Effector CD8-positive, alpha-beta T cell (primary cell): ENCODE measurements at regions not wholly inside any gene's neighbourhood (a gene's known extent, or its start where the extent isn't known, plus 50 kb on each side); places are given as distances from the start of the nearest gene placed in this dataset.

Source experiments
- DNase-seq: peaks from one replicate; lab custom pipeline; 2025; lab: John Stamatoyannopoulos, UW

DNA sequence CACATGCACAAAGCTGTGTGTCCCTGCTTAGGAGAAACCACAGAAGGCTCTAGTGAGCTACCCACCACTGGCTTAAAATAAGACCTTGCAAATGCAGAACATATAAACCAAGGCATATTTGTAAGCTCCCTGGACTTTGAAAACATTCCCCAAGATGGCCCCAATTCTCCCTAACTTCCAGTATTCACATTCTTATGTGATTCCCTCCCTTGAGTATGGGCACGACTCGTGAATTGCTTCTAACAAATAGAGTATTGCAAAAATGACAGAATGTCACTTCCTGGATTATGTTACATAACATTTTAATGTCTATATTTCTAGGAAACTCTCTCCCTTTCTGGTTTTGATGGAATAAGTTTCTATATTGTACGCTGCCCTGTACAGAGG, 131.8 kb upstream of the MCTP2 start:
- no peak for DNase-seq

- DNase-seq, result no peak
These were observed 132.3 kb upstream of the MCTP2 start for GRCh38 chr15:94098921-94099573.

DNA sequence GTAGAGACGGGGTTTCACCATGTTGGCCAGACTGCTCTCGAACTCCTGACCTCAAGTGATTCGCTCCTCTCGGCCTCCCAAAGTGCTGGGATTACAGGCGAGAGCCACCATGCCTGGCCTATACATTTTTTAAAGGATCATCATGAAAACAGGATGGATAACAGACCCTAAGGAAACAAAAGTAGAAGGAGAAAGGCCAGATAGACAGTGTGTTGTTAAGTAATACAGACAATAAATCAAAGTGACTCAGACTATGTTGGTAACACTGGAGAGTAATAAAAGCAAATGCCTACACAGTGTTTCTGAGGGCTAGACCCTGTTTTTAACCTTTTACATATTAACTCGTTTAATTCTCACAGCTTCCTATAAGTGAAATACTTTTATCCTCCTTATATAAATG, 133.8 kb upstream of the MCTP2 start:
- no peak for DNase-seq

- no peak for DNase-seq
These were observed 137.1 kb upstream of the MCTP2 start for GRCh38 chr15:94094310-94094709.

GRCh38 chr15:94086341-94086740, 145.0 kb upstream of the MCTP2 start:
- no peak for DNase-seq

DNA sequence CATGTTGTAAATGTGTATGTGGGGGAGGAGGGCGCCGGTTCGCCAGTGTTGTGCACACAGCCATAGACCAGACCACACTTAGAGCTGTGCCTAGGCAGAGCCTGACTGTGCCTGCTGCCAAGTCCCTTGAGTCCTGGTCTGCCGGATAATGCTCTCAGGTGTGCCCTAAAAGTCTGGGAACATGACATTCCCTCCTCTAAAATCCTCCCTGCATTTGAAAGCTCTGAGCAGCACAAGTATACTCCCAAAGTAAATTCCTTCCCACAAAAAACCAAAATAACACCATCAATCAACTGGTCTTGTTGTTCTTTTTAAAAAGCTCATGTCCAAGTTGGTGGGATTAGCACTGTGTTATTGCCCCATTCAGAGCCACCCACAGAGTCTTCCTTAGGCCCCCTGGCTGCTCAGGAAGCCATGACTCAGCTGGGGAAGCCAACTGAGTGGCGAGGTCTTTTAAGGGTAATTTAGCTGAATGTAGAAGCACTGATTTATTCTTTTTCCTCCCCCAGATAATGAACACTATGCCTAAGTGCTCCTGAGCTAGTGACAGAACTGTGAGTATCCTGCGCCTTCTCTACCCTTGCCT, 147.8 kb upstream of the MCTP2 start:
- DNase-seq, result no peak

- no peak for DNase-seq
These were observed 149.5 kb upstream of the MCTP2 start for GRCh38 chr15:94081829-94082228.

DNA sequence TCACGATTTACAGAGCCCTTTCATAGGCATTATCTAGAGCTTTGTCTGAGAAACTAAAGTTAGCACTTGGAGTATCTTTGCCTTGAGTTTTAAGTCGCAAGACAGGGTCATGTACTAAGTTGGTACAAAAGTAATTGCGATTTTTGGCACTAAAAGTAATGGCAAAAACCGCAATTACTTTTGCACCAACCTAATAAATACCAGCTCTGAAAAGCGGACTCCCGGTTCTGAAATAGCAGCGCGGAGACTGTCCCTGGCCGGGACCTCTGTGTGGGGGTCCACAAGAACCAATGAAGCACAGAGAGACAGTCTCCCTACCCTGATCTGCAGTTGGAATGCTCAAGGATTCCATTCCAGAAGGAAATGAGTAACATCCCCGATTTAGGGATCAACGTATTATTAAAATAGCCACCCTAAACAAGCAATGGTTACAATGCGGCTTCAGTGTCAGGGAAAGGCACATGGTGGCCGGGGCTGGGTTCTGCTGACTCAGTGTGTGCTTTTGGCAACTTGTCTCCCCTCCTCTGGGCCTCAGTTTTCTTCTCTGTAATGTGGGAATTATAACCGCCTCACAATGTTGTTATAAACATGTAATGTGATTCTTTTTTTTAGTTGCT, 150.3 kb upstream of the MCTP2 start:
- no peak for DNase-seq

- no peak for DNase-seq
These were observed 150.9 kb upstream of the MCTP2 start for GRCh38 chr15:94080416-94080815.

- no peak for DNase-seq
These were observed 151.4 kb upstream of the MCTP2 start for GRCh38 chr15:94079968-94080367.

- DNase-seq, result no peak
These were observed 151.9 kb upstream of the MCTP2 start for GRCh38 chr15:94079459-94079858.

DNA sequence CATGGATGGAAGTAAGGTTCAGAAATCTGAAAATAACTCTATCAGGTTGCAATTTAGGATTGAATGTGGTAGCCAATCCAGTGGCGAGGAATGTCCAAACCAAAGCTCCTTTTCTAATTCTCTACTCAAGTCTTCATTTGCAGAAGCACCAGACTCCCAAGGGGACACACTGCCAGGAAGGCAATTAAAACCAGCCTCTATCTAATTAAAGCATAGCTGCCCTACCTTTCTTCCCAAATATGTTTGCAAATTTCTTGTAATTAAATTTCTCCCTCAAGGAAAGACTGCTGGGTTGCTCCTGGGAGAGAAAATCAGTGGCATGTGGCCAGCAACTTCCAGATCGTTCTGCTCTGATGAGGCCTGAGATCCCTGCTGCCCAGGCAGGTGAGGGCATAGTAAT, 153.4 kb upstream of the MCTP2 start:
- DNase-seq, result no peak

DNA sequence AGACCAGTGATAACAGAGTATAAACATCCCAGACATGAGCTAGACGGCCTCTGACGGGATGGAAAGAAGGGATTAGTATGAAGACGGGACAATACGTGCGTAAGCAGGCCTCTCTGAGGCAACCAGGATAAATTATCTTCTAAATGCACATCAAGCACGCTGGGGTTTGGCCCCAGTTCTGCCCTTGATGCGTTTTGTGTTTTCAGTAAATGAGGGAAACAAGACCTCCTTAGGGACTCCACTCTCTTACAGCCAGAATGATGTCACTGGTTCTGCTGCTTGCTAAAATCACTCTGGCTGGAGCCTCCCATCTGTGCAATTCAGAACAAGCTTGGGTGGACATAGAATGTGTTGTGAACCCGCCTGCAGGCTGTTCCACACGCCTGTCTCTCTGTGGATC, 156.0 kb upstream of the MCTP2 start:
- DNase-seq, result no peak

GRCh38 chr15:94070356-94071295, 160.7 kb upstream of the MCTP2 start:
- no peak for DNase-seq

DNA sequence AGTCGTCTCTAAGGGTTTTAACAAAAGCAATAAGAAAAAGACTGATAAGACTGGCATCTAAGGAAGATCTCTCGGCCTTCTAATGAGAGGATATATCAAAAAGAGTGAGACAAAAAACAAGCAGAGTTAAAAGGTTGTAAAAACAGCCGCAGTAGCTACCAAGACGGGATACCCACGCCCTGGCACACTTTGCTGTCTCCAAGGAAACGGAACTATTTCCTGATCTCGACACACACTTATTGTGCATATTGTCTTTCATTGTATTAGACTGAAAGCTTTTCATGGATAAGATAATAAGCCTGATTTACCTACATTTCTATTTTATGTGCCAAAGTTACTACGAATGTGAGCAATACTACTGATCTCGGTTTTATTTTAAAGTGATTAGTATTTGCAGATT, 161.5 kb upstream of the MCTP2 start:
- DNase-seq, result no peak

- no peak for DNase-seq
These were observed 164.6 kb upstream of the MCTP2 start for GRCh38 chr15:94066811-94067210.

DNA sequence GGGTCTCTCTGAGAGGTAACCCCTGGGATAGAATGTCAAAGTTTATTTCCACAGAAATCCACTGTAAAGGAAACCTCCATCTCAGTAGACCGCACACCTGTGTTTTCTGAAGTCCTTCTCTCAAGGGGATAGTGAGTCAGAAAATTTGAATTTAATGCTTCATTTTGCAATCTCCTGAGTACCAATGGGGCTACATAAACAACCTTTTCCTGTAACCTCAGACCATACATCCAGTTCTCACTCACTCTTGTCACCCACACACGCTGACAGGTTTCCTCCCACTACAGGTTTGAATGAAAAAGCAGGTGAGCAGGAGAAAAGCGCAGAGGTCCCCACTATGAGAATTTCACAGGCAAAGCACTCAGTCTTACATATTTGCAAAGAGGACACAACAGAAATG, 165.3 kb upstream of the MCTP2 start:
- DNase-seq, result no peak

GRCh38 chr15:94064676-94065313, 166.6 kb upstream of the MCTP2 start:
- DNase-seq, result no peak

DNA sequence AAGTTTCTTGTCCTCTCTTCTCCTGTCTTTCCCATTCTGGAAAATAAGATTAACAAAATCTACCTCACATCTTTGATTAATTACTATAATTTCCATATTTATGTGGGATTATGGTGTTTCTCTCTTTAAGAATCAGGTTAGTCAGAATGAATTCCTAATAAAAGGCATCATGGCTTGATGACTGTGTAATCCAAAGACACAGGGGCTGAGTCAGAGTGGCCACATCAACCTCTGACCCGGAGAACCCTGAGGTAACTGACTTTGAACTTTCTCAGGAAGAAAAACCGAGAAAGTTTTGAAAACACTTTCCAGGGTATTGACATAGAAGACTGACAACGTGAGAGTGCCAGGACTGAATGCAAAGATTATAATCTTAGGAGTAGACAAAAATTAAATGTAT, 170.3 kb upstream of the MCTP2 start:
- DNase-seq, result no peak

DNA sequence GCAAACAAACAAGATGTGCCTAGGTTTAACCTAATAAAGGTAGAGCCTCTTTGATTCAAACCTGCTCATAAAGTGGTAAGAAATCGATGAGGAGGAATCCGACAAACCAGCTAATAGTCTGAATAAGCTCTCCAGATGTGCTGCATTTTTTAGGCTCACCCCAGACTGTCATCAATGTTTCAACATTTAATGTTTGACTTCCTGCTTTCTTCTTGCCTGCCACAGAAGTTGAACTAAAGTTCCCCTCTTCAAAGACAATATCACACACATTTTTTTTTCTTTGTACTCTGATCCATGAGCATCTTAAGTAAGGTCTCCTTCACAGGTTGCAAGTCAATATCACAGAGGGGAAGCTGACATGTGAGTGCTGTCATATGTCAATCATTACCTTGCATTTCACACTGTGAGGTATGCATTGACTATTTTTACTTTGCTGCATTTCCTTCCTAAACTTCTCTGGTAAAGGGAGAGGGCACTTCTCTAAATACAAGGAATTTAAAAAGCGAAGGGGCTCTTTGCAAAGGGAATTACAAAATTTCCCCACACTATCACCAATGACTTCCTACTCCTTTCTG, 172.3 kb upstream of the MCTP2 start:
- DNase-seq, result no peak

DNA sequence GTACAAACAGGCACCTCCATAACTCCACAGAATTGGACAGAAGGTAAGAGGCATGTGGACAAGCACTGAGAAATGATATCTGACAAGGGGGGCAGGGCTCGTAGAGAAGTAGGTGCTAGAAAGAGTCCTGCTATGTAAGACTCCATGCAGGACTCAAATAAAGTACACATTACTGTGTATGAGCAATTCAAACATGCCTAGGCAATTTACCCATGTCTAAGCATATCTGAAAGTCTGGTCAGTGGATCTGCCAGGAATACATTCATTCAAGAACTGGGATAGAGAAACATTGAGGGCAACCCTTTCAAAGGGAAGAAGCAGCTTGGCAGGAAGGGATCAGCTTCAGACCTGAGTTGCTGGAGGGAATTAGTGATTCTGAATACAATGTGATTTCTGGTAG, 174.1 kb upstream of the MCTP2 start:
- DNase-seq, result no peak

DNA sequence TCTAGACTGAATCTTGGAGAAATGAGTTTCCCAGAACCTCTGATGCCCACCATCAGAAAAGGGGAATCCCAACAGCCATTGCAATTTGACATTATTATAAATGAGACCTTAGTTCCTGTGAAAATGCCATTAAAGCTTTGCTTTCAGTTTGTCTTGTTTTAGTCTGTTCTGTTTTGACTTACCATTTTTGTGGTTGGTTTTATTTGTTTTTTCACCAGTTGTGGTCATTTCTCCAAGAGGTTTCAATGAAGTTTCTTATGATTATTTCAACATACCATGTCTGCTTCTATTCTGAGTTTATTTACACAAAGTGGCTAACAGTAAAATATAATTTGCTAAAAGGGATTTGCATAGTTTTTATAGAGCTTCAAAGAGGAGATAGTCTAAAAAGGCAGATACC, 175.0 kb upstream of the MCTP2 start:
- no peak for DNase-seq
